Stimulated activated CD8-positive, alpha-beta memory T cell treated with anti-CD3 and anti-CD28 coated beads, Interleukin-12 subunit alpha, Interleukin-12 subunit beta, amount 100 ng/mL, for 24 hours (primary cell): ENCODE measurements at regions not wholly inside any gene's neighbourhood (a gene's known extent, or its start where the extent isn't known, plus 50 kb on each side); places are given as distances from the start of the nearest gene placed in this dataset.
"Not testable (repeated sequence)": the region's sequence is repeated elsewhere in the genome, so short reads cannot be mapped to it uniquely, and the experiment has no call there.

Experiments used
- DNase-seq: peaks from one replicate; pipeline ENCODE4 v3.0.0-alpha.2; 2020; ENCODE audit errors: extremely low read depth

DNA sequence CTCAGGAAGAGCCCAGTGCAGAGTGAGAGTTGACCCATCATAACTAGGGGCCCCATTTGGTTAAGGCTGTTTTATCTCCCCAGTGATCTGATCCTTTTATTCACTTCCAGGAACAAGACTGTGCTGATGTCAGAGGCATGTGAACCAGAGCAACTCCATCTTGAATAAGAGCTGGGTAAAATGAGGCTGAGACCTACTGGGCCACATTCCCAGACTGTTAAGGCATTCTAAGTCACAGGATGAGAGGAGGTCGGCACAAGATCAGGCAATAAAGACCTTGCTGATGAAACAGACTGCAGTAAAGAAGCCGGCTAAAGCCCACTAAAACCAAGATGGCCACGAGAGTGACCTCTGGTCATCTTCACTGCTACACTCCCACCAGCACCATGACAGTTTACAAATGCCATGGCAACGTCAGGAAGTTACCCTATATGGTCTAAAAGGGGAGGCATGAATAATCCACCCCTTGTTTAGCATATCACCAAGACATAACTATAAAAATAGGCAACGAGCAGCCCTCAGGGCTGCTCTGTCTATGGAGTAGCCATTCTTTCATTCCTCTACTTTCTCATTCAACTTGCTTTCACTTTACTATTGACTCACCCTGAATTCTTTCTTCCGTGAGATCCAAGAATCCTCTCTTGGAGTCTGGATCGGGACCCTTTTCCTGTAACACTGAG lies 55.3 kb upstream of the CHST15 start:
- DNase-seq = not testable (repeated sequence)

DNA sequence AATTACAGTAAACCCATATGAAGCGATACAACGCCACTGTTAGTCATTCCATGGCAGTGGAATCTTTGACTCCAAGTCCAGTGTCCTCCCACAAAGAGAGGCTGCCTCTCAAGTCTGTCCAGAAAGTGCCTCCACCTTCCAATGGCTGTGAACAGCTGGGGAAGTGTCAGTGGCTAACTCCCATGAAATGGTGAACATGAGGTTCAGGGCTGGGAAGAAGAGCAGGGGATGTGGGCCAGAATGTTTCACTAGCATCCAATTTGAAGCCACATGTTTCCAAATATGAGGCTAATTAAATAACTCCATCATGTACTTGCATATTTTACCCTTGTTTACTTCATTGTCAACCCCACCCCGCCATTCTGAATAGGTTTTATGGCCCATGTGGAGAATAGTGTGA lies 53.1 kb upstream of the CHST15 start:
- no peak for DNase-seq

DNA sequence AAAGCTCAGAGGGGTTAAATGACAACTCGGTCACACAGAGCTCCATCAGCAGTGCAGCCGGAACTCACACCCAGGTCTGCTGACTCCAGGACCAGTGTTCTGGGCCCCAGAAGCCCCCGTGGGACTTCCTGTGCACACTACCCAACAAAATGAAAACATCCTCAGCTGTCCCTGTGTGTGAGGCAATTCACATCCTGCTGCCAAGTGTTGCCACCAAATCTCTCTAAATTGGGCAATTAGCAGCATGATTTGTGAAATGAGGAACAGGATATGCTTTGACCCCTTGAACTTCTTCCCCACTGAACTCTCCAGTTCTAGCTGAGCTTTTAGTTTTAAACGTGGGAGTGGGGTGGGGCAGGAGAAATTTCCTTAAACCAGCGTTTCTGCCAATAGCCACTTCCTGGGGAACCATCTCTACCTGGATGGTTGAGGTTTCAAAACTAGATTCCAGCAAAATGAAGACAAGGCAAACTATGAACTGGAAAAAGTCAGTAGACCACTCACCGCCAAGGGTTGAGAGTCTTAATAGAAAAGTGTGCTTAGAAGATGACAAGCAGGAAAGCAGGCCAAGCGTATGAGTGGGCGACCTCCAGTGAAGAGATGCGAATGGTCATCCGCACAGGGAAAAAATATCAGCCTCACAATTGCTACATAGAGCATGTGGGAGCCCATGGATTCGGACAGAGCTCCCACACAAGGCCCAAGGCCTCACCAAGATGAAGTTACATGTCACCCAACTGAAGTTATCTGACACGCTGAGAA lies 51.9 kb upstream of the CHST15 start:
- DNase-seq = no peak

DNA sequence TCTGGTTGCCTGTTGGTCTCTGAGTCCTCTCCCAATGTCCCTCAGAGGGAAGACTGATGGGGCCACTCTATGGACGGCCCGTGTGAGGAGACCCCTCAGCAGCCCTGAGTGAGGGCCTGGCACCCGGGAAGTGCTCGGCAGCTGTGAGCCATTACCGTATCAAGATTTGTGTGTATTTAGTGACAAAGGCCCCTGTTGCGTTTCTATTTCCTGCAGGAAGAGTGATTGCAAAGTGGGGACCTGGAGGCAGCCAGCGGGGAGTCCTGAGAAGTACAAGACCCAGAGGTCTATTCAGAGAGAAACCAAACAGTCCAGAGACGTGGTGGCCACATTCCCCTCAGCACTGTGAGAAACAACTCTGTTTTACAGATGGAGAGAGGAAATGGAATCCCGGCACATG lies 51.1 kb upstream of the CHST15 start:
- no peak for DNase-seq

DNA sequence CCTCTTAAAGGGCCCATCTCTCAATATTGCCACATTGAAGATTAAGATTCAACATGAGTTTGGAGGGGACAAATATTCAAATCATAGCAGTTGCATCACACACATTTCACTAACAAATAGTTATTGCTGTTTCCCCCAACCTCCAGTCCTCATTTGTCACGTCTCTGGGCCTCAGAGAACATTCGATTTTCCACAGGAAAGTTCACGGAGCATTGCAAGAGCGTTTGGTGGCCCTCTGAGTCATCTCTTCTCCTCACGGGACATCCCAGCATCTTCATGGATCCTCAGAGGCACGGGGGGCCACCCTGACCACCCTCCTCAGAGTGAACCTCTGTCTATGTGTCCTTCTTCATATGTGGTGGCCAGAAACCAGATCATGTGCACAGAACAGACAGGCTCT lies 50.3 kb upstream of the CHST15 start:
- DNase-seq = no peak
